ENCODE measurements at regions not wholly inside any gene's neighbourhood (a gene's known extent, or its start where the extent isn't known, plus 50 kb on each side); places are given as distances from the start of the nearest gene placed in this dataset.
"Not testable (repeated sequence)": the region's sequence is repeated elsewhere in the genome, so short reads cannot be mapped to it uniquely, and the experiment has no call there.

GRCh38 chr2:89326455-89326854 lies 635.0 kb downstream of the RPIA start:
- DNase-seq = not testable (repeated sequence)

GRCh38 chr2:89328790-89329189 lies 637.3 kb downstream of the RPIA start:
- not testable (repeated sequence) for DNase-seq
